PC-3 (cell line): ENCODE measurements at regions not wholly inside any gene's neighbourhood (a gene's known extent, or its start where the extent isn't known, plus 50 kb on each side); places are given as distances from the start of the nearest gene placed in this dataset.
"Not testable (repeated sequence)": the region's sequence is repeated elsewhere in the genome, so short reads cannot be mapped to it uniquely, and the experiment has no call there.

Source experiments
- ATAC-seq: fragments of 200-7000 bp; cut with Tn5 transposase; 2 replicates; pipeline ENCODE4 v1.9.1; 2020; ENCODE audit warnings: mild to moderate bottlenecking, moderate library complexity
- BruUV-seq: library from RNA; stranded (reverse); fragments of 400-500 nt; replicated peaks from 2 replicates; lab custom pipeline; 2021; lab: Mats Ljungman, UMichigan
- CTCF ChIA-PET: fragments of 300-600 bp; sonication (Branson Sonifier 250); formaldehyde crosslinking; loops from one replicate; lab custom pipeline; 2022; ENCODE audit warnings: antibody characterized with exemption; lab: Charles Lee
- POLR2A ChIA-PET: fragments of 300-600 bp; sonication (Branson Sonifier 250); formaldehyde crosslinking; loops from one replicate; lab custom pipeline; 2022; ENCODE audit warnings: antibody characterized with exemption; ENCODE audit not compliant: unreplicated experiment; lab: Charles Lee
- DNase-seq: peaks from one replicate; pipeline ENCODE4 v3.0.0-alpha.2; 2015
- H2AFZ ChIP-seq: fragments of 300-600 bp; sonication (generic); 2 replicates; pipeline ENCODE4 v1.6.0; 2016; ENCODE audit warnings: antibody characterized with exemption, low read length
- H3F3A ChIP-seq: fragments of 300-600 bp; sonication (generic); one replicate; pipeline ENCODE4 v1.6.0; 2017; ENCODE audit warnings: antibody characterized with exemption, low read length, control low read depth, mild to moderate bottlenecking; ENCODE audit not compliant: unreplicated experiment
- H3K27ac ChIP-seq: fragments of 300-600 bp; sonication (generic); 2 replicates; pipeline ENCODE4 v1.5.1; 2016; ENCODE audit warnings: mild to moderate bottlenecking, low read length
- H3K27me3 ChIP-seq: fragments of 300-600 bp; sonication (generic); 2 replicates; pipeline ENCODE4 v1.6.1; 2016; ENCODE audit warnings: low read length, mixed read lengths
- H3K36me3 ChIP-seq: fragments of 300-600 bp; sonication (generic); 2 replicates; pipeline ENCODE4 v1.6.1; 2016; ENCODE audit warnings: low read depth, mixed run types, low read length, mixed read lengths
- H3K4me1 ChIP-seq: fragments of 300-600 bp; sonication (generic); 2 replicates; pipeline ENCODE4 v1.5.1; 2016; ENCODE audit warnings: low read length; ENCODE audit not compliant: insufficient read depth
- H3K4me2 ChIP-seq: fragments of 300-600 bp; sonication (generic); 2 replicates; pipeline ENCODE4 v1.6.0; 2016; ENCODE audit warnings: low read length
- H3K4me3 ChIP-seq: fragments of 300-600 bp; sonication (generic); 2 replicates; pipeline ENCODE4 v1.5.1; 2016; ENCODE audit warnings: mild to moderate bottlenecking, low read length, mixed read lengths
- H3K79me2 ChIP-seq: fragments of 300-600 bp; sonication (generic); 2 replicates; pipeline ENCODE4 v1.6.1; 2017; ENCODE audit warnings: low read length, mixed read lengths
- H3K9ac ChIP-seq: fragments of 300-600 bp; sonication (generic); 2 replicates; pipeline ENCODE4 v1.6.0; 2016; ENCODE audit warnings: mild to moderate bottlenecking, low read length
- H3K9me2 ChIP-seq: fragments of 300-600 bp; sonication (generic); replicated peaks from 2 replicates; pipeline ENCODE4 v1.6.1; 2016; ENCODE audit warnings: mixed run types, low read length, mixed read lengths
- H3K9me3 ChIP-seq: fragments of 300-600 bp; sonication (generic); 2 replicates; pipeline ENCODE4 v1.6.1; 2016; ENCODE audit warnings: low read length, mixed read lengths
- H4K20me1 ChIP-seq: fragments of 300-600 bp; sonication (generic); 2 replicates; pipeline ENCODE4 v1.6.1; 2016; ENCODE audit warnings: low read length, mixed read lengths
- CTCF ChIP-seq: fragments of 300-600 bp; sonication (generic); conservative IDR thresholded peaks from 2 replicates; pipeline ENCODE4 v1.5.1; 2017; ENCODE audit warnings: antibody characterized with exemption, low read depth, mild to moderate bottlenecking, low read length
- EZH2 ChIP-seq: fragments of 300-600 bp; sonication (generic); IDR thresholded peaks from one replicate; pipeline ENCODE4 v1.6.1; 2017; ENCODE audit warnings: antibody characterized with exemption, mild to moderate bottlenecking, low read length; ENCODE audit not compliant: unreplicated experiment
- EZH2phosphoT487 ChIP-seq: fragments of 300-600 bp; sonication (generic); IDR thresholded peaks from 2 replicates; pipeline ENCODE4 v1.6.1; 2018; ENCODE audit warnings: mild to moderate bottlenecking, antibody characterized with exemption, low read length, borderline replicate concordance
- intact Hi-C: fragments of 100-400 bp; cut with micrococcal nuclease; formaldehyde crosslinking; loops from 2 replicates; pipeline ENCODE4 v1.9.0; 2023

GRCh38 chr3:20523293-20523692 is 337.3 kb upstream of the SGO1 start:
- H3K4me2 ChIP-seq, result no peak overlapping the region
- H3K27ac ChIP-seq, result no peak overlapping the region
- DNase-seq (no peak), ATAC-seq (no peak)
- no peaks in the 10 kb centered on the region for H3K9me2 ChIP-seq
- H2AFZ ChIP-seq, result no peak overlapping the region
- H3K79me2 ChIP-seq, result no peaks in the 10 kb centered on the region
- H4K20me1 ChIP-seq, result no peaks in the 10 kb centered on the region
- H3K36me3 ChIP-seq, result no peaks in the 10 kb centered on the region
- no peaks in the 10 kb centered on the region for H3K4me1 ChIP-seq
- ChIA-PET CTCF (no interaction called here), POLR2A (no interaction called here)
- no peaks in the 10 kb centered on the region for H3F3A ChIP-seq
- no peaks in the 10 kb centered on the region for H3K27me3 ChIP-seq
- no TSS peak for BruUV-seq
- no peaks in the 10 kb centered on the region for H3K9me3 ChIP-seq
- TF ChIP-seq CTCF, result no peak
- TF ChIP-seq EZH2phosphoT487, result no peak
- no peak for TF ChIP-seq EZH2
- no peak overlapping the region for H3K9ac ChIP-seq
- intact Hi-C loops, result no loop called here
- H3K4me3 ChIP-seq, result no peak overlapping the region

- DNase-seq, H3K9me2 ChIP-seq, POLR2A ChIA-PET, H3K4me3 ChIP-seq, H3K36me3 ChIP-seq, H3F3A ChIP-seq, BruUV-seq, CTCF ChIA-PET, H2AFZ ChIP-seq, H4K20me1 ChIP-seq, H3K4me1 ChIP-seq, H3K9me3 ChIP-seq, H3K4me2 ChIP-seq, H3K27me3 ChIP-seq, H3K27ac ChIP-seq, H3K79me2 ChIP-seq, H3K9ac ChIP-seq, ATAC-seq: not testable (repeated sequence)
- intact Hi-C loops, result loop anchor here (10.0 kb wide), 1 partner anchor 777 kb away; no protein-coding TSS in a partner anchor
Observed at GRCh38 chr3:20517316-20517715, 331.3 kb upstream of the SGO1 start.

DNA sequence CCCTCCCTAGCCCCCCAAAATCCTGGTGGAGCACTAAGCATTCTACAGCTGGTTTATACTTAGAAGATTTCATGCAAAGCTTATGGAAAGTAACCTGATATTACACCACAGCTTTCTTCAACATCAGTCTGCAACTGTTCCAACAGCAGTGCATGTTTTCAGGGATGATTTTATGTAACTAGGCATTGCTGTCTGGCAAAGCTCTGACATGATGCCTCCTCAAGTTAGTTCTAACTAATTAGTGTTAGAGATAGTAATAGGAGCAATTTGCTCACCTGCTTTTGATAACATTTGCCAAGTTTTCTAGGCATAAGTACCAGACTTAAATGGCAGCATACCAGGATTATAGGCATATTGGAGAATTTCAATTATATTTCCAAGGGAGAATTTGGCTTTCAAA is 330.3 kb upstream of the SGO1 start:
- intact Hi-C loops, result loop anchor here (10.0 kb wide), 1 partner anchor 778 kb away; no protein-coding TSS in a partner anchor
- H3F3A ChIP-seq, result no peaks in the 10 kb centered on the region
- no peaks in the 10 kb centered on the region for H4K20me1 ChIP-seq
- ATAC-seq (no peak), DNase-seq (no peak)
- H3K36me3 ChIP-seq, result no peaks in the 10 kb centered on the region
- H3K9me3 ChIP-seq, result no peaks in the 10 kb centered on the region
- POLR2A ChIA-PET, result no interaction called here
- H3K27me3 ChIP-seq, result no peaks in the 10 kb centered on the region
- no peak overlapping the region for H3K9ac ChIP-seq
- BruUV-seq, result no TSS peak
- no peaks in the 10 kb centered on the region for H3K79me2 ChIP-seq
- no peak overlapping the region for H3K4me3 ChIP-seq
- no peaks in the 10 kb centered on the region for H3K4me1 ChIP-seq
- TF ChIP-seq EZH2, result no peak
- no peak for TF ChIP-seq EZH2phosphoT487
- no peak overlapping the region for H3K27ac ChIP-seq
- no peaks in the 10 kb centered on the region for H3K9me2 ChIP-seq
- no peak overlapping the region for H3K4me2 ChIP-seq
- CTCF ChIA-PET, result no interaction called here
- H2AFZ ChIP-seq, result no peak overlapping the region

GRCh38 chr3:20515834-20516233 is 329.8 kb upstream of the SGO1 start:
- Histone ChIP-seq H2AFZ (no peak overlapping the region), H4K20me1 (no peaks in the 10 kb centered on the region), H3K4me3 (no peak overlapping the region), H3K4me2 (no peak overlapping the region), H3K9me3 (no peaks in the 10 kb centered on the region), H3K9ac (no peak overlapping the region), H3K36me3 (no peaks in the 10 kb centered on the region), H3K9me2 (no peaks in the 10 kb centered on the region), H3K27ac (no peak overlapping the region), H3F3A (no peaks in the 10 kb centered on the region), H3K27me3 (no peaks in the 10 kb centered on the region), H3K4me1 (no peaks in the 10 kb centered on the region), H3K79me2 (no peaks in the 10 kb centered on the region)
- ChIA-PET POLR2A (no interaction called here), CTCF (no interaction called here)
- DNase-seq, result no peak
- intact Hi-C loops, result loop anchor here (10.0 kb wide), 1 partner anchor 779 kb away; no protein-coding TSS in a partner anchor
- no peak for TF ChIP-seq EZH2
- no peak for TF ChIP-seq EZH2phosphoT487
- TF ChIP-seq CTCF, result no peak
- BruUV-seq, result no TSS peak
- ATAC-seq, result no peak
